ENCODE measurements at regions not wholly inside any gene's neighbourhood (a gene's known extent, or its start where the extent isn't known, plus 50 kb on each side); places are given as distances from the start of the nearest gene placed in this dataset.

GRCh38 chr4:98722000-98722399 is 63.6 kb upstream of the TSPAN5 start:
- no peak overlapping the region for H3K23ac ChIP-seq (ENCODE audit: low read depth, low read length)
- in situ Hi-C loops (cut with MboI; ENCODE audit: low sequenced_read_pairs): no loop called here
- no peaks in the 10 kb centered on the region for H3K79me1 ChIP-seq (ENCODE audit: low read depth in 1 of 2, low read length in 2 of 2)
- H4K91ac ChIP-seq (ENCODE audit: insufficient read depth, low read depth, low read length): no peak overlapping the region
- no peak overlapping the region for H2AK9ac ChIP-seq (replicated peaks; ENCODE audit: low read depth, low read length, poor library complexity)
- H3K9ac ChIP-seq (ENCODE audit: low read depth, low read length): no peak overlapping the region
- no peak overlapping the region for H3K27ac ChIP-seq (ENCODE audit: insufficient read depth, low read length)
- CTCF ChIA-PET: interaction anchor here (1.7 kb wide), 1 partner anchor 9 kb away, joined by 4 read pairs; no protein-coding TSS in a partner anchor
- H3K9me3 ChIP-seq (ENCODE audit: control insufficient read depth, insufficient read depth, low read length): no peaks in the 10 kb centered on the region; the same call in 1 of the 2 replicates
- no peak overlapping the region for H2AK5ac ChIP-seq (ENCODE audit: low read depth, low read length)
- H4K5ac ChIP-seq (ENCODE audit: low read depth, low read length): no peak overlapping the region
- POLR2A ChIA-PET (ENCODE audit: unreplicated experiment): no interaction called here
- H2BK15ac ChIP-seq (ENCODE audit: low read depth, low read length): no peak overlapping the region
- H2AFZ ChIP-seq (replicated peaks; ENCODE audit: low read length, poor library complexity): no peak overlapping the region
- H3K4ac ChIP-seq (ENCODE audit: low read depth, low read length): no peak overlapping the region
- no peaks in the 10 kb centered on the region for H4K20me1 ChIP-seq (ENCODE audit: insufficient read depth, low read length)
- no peak overlapping the region for H2BK120ac ChIP-seq (ENCODE audit: low read depth, low read length)
- H3K4me1 ChIP-seq (ENCODE audit: control insufficient read depth, insufficient read depth, low read length): no peaks in the 10 kb centered on the region
- no peaks in the 10 kb centered on the region for H3K27me3 ChIP-seq (ENCODE audit: control insufficient read depth, insufficient read depth, low read length)
- no peak overlapping the region for H3K56ac ChIP-seq (ENCODE audit: extremely low read depth, insufficient read depth, low read length)
- no peak overlapping the region for H3K14ac ChIP-seq (replicated peaks; ENCODE audit: low read depth, low read length)
- H2BK5ac ChIP-seq (ENCODE audit: low read depth, low read length, poor library complexity, severe bottlenecking): no peak overlapping the region
- H2BK20ac ChIP-seq (ENCODE audit: low read depth, low read length): no peak overlapping the region
- H3K9me1 ChIP-seq (ENCODE audit: insufficient read depth, low read length): no peaks in the 10 kb centered on the region
- H3K18ac ChIP-seq (ENCODE audit: low read depth, low read length): no peak overlapping the region
- ATAC-seq (ENCODE audit: low read depth): no peak
- H4K8ac ChIP-seq (ENCODE audit: low read depth in 2 of 2, low read length in 2 of 2): no peak overlapping the region
- no peak overlapping the region for H3K4me2 ChIP-seq (ENCODE audit: low read depth, low read length)
- no peaks in the 10 kb centered on the region for H3K36me3 ChIP-seq (ENCODE audit: control insufficient read depth, insufficient read depth, low read length)
- intact Hi-C loops (cut with micrococcal nuclease): no loop called here
- H3K4me3 ChIP-seq (ENCODE audit: insufficient read depth, low read depth, low read length): no peak overlapping the region
- DNase-seq: no peak
- dilution Hi-C loops (cut with HindIII; ENCODE audit: low sequenced_read_pairs, unreplicated experiment): no loop called here
- WGBS, 2 experiments (ENCODE audit: extremely low coverage in 2 of 2, insufficient read length in 1 of 2): 50% methylated on average over 1 of the region's 2 CpGs; no CpG with 5 or more reads in 1 of the 2 experiments
- no TSS peak for BruUV-seq (replicated peaks)
- TF ChIP-seq SMC3 (IDR thresholded peaks at IDR 0.05; ENCODE audit: low read depth, low read length): no peak
- no peak for TF ChIP-seq ELK1 (IDR thresholded peaks at IDR 0.05; ENCODE audit: borderline replicate concordance, low read depth, low read length)
- no peak for TF ChIP-seq USF2 (IDR thresholded peaks at IDR 0.05; ENCODE audit: low read depth, low read length)
- TF ChIP-seq MAFK (IDR thresholded peaks at IDR 0.05; ENCODE audit: low read depth, low read length): peak; percentile 38; the same call in 1 of the 2 replicates
